CD4-positive, alpha-beta T cell treated with Interleukin-1 beta for 1 hour (primary cell): ENCODE measurements at regions not wholly inside any gene's neighbourhood (a gene's known extent, or its start where the extent isn't known, plus 50 kb on each side); places are given as distances from the start of the nearest gene placed in this dataset.

Source experiments
- DNase-seq, 2 donors: peaks; one replicate each; pipeline ENCODE4 v3.0.0-alpha.2; 2020 to 2022

GRCh38 chr6:56375806-56376205, 128.4 kb upstream of the COL21A1 start:
- DNase-seq: no peak

- DNase-seq: no peak
Measured at GRCh38 chr6:56374841-56375369, 127.5 kb upstream of the COL21A1 start.

GRCh38 chr6:56372406-56372995, 125.1 kb upstream of the COL21A1 start:
- DNase-seq: no peak

- peak in 1 of 2 donors; percentile 22 for DNase-seq
Measured at GRCh38 chr6:56370561-56371211, 123.3 kb upstream of the COL21A1 start.

- DNase-seq: no peak
Measured at GRCh38 chr6:56370127-56370540, 122.8 kb upstream of the COL21A1 start.

- DNase-seq: no peak
Measured at GRCh38 chr6:56368491-56368890, 121.1 kb upstream of the COL21A1 start.

- no peak for DNase-seq
Measured at GRCh38 chr6:56366141-56366852, 118.9 kb upstream of the COL21A1 start.

- DNase-seq: no peak
Measured at GRCh38 chr6:56364827-56365339, 117.5 kb upstream of the COL21A1 start.

GRCh38 chr6:56364431-56364826, 117.0 kb upstream of the COL21A1 start:
- no peak for DNase-seq

GRCh38 chr6:56363796-56364430, 116.5 kb upstream of the COL21A1 start:
- no peak for DNase-seq

- no peak for DNase-seq
Measured at GRCh38 chr6:56361812-56362211, 114.4 kb upstream of the COL21A1 start.

- DNase-seq: peak; percentile 49 to 60
Measured at GRCh38 chr6:56359201-56359899, 112.0 kb upstream of the COL21A1 start.

- DNase-seq: no peak
Measured at GRCh38 chr6:56357616-56358373, 110.4 kb upstream of the COL21A1 start.

GRCh38 chr6:56356426-56356825, 109.0 kb upstream of the COL21A1 start:
- no peak for DNase-seq

GRCh38 chr6:56353860-56354259, 106.5 kb upstream of the COL21A1 start:
- DNase-seq: no peak

- DNase-seq: no peak
Measured at GRCh38 chr6:56350628-56351260, 103.4 kb upstream of the COL21A1 start.

GRCh38 chr6:56349194-56349593, 101.8 kb upstream of the COL21A1 start:
- no peak for DNase-seq

- no peak for DNase-seq
Measured at GRCh38 chr6:56348578-56348977, 101.2 kb upstream of the COL21A1 start.

GRCh38 chr6:56347526-56347925, 100.1 kb upstream of the COL21A1 start:
- DNase-seq: no peak

- DNase-seq: no peak
Measured at GRCh38 chr6:56346958-56347357, 99.6 kb upstream of the COL21A1 start.

GRCh38 chr6:56345376-56345995, 98.1 kb upstream of the COL21A1 start:
- DNase-seq: no peak
